Calu3 (cell line): ENCODE measurements at regions not wholly inside any gene's neighbourhood (a gene's known extent, or its start where the extent isn't known, plus 50 kb on each side); places are given as distances from the start of the nearest gene placed in this dataset.

ENCODE experiments used
- BruUV-seq: library from RNA; stranded (reverse); fragments of 400-500 nt; replicated peaks from 2 replicates; lab custom pipeline; 2021; lab: Mats Ljungman, UMichigan
- CTCF ChIA-PET: fragments of 300-600 bp; sonication (Branson Sonifier 250); formaldehyde crosslinking; loops from one replicate; lab custom pipeline; 2022; ENCODE audit warnings: antibody characterized with exemption; lab: Charles Lee
- DNase-seq: peaks from one replicate; pipeline ENCODE4 v3.0.0; 2022
- H3K27ac Mint-ChIP-seq: one replicate; pipeline ENCODE4 v1.8.0; 2022; ENCODE audit warnings: mixed read lengths; ENCODE audit not compliant: unreplicated experiment
- H3K27me3 Mint-ChIP-seq: one replicate; pipeline ENCODE4 v1.8.0; 2022; ENCODE audit warnings: mixed read lengths; ENCODE audit not compliant: unreplicated experiment
- H3K36me3 Mint-ChIP-seq: one replicate; pipeline ENCODE4 v1.8.0; 2022; ENCODE audit warnings: mild to moderate bottlenecking, moderate library complexity, mixed read lengths; ENCODE audit not compliant: insufficient read depth, unreplicated experiment
- H3K4me1 Mint-ChIP-seq: one replicate; pipeline ENCODE4 v1.8.0; 2022; ENCODE audit warnings: mild to moderate bottlenecking, low read depth, mixed read lengths; ENCODE audit not compliant: unreplicated experiment
- H3K4me3 Mint-ChIP-seq: one replicate; pipeline ENCODE4 v1.8.0; 2022; ENCODE audit warnings: mild to moderate bottlenecking, low read depth, moderate library complexity, mixed read lengths; ENCODE audit not compliant: unreplicated experiment
- H3K9me3 Mint-ChIP-seq: one replicate; pipeline ENCODE4 v1.8.0; 2022; ENCODE audit warnings: low read depth, mixed read lengths; ENCODE audit not compliant: unreplicated experiment
- CTCF ChIP-seq: fragments of 200-600 bp; IDR thresholded peaks from one replicate; pipeline ENCODE4 v1.8.0; 2022; ENCODE audit warnings: antibody characterized with exemption; ENCODE audit not compliant: unreplicated experiment
- intact Hi-C: fragments of 100-400 bp; cut with micrococcal nuclease; formaldehyde crosslinking; loops from one replicate; pipeline ENCODE4 v1.10.0; 2022; ENCODE audit not compliant: unreplicated experiment

- no peak overlapping the region for H3K27ac Mint-ChIP-seq
Measured at GRCh38 chr13:22316494-22317025, 645.7 kb downstream of the FGF9 start.

GRCh38 chr13:22320991-22321390, 650.1 kb downstream of the FGF9 start:
- no peak for DNase-seq
- Mint-ChIP-seq H3K4me1 (no peaks in the 10 kb centered on the region), H3K36me3 (no peaks in the 10 kb centered on the region), H3K4me3 (no peak overlapping the region), H3K9me3 (peaks cover 10% of the 10 kb centered on the region), H3K27ac (no peak overlapping the region), H3K27me3 (no peaks in the 10 kb centered on the region)
- intact Hi-C loops, result no loop called here
- no TSS peak for BruUV-seq
- TF ChIP-seq CTCF, result no peak
- CTCF ChIA-PET, result no interaction called here

More at GRCh38 chr13:22316494-22317025, 645.7 kb downstream of the FGF9 start:
- intact Hi-C loops, result no loop called here
- H3K4me1 Mint-ChIP-seq, result no peaks in the 10 kb centered on the region
- no peaks in the 10 kb centered on the region for H3K36me3 Mint-ChIP-seq
- DNase-seq, result no peak
- no peaks in the 10 kb centered on the region for H3K27me3 Mint-ChIP-seq
- no peak for TF ChIP-seq CTCF
- CTCF ChIA-PET, result no interaction called here
- BruUV-seq, result no TSS peak
- peaks cover 13% of the 10 kb centered on the region for H3K9me3 Mint-ChIP-seq
- no peak overlapping the region for H3K4me3 Mint-ChIP-seq

GRCh38 chr13:22325761-22326160, 654.9 kb downstream of the FGF9 start:
- no peak overlapping the region for H3K27ac Mint-ChIP-seq

GRCh38 chr13:22332416-22332815, 661.5 kb downstream of the FGF9 start:
- Mint-ChIP-seq H3K9me3 (peaks cover 18% of the 10 kb centered on the region), H3K36me3 (no peaks in the 10 kb centered on the region), H3K27ac (no peak overlapping the region), H3K4me1 (no peaks in the 10 kb centered on the region), H3K27me3 (no peaks in the 10 kb centered on the region), H3K4me3 (no peak overlapping the region)
- no TSS peak for BruUV-seq
- intact Hi-C loops, result no loop called here
- no peak for DNase-seq
- no peak for TF ChIP-seq CTCF
- CTCF ChIA-PET, result no interaction called here

More at GRCh38 chr13:22325761-22326160, 654.9 kb downstream of the FGF9 start:
- no peaks in the 10 kb centered on the region for H3K27me3 Mint-ChIP-seq
- H3K4me3 Mint-ChIP-seq, result no peak overlapping the region
- DNase-seq, result no peak
- peaks cover 4% of the 10 kb centered on the region for H3K9me3 Mint-ChIP-seq
- H3K4me1 Mint-ChIP-seq, result no peaks in the 10 kb centered on the region
- CTCF ChIA-PET, result no interaction called here
- no peak for TF ChIP-seq CTCF
- no TSS peak for BruUV-seq
- no peaks in the 10 kb centered on the region for H3K36me3 Mint-ChIP-seq
- intact Hi-C loops, result no loop called here
